ENCODE measurements at regions not wholly inside any gene's neighbourhood (a gene's known extent, or its start where the extent isn't known, plus 50 kb on each side); places are given as distances from the start of the nearest gene placed in this dataset.

DNA sequence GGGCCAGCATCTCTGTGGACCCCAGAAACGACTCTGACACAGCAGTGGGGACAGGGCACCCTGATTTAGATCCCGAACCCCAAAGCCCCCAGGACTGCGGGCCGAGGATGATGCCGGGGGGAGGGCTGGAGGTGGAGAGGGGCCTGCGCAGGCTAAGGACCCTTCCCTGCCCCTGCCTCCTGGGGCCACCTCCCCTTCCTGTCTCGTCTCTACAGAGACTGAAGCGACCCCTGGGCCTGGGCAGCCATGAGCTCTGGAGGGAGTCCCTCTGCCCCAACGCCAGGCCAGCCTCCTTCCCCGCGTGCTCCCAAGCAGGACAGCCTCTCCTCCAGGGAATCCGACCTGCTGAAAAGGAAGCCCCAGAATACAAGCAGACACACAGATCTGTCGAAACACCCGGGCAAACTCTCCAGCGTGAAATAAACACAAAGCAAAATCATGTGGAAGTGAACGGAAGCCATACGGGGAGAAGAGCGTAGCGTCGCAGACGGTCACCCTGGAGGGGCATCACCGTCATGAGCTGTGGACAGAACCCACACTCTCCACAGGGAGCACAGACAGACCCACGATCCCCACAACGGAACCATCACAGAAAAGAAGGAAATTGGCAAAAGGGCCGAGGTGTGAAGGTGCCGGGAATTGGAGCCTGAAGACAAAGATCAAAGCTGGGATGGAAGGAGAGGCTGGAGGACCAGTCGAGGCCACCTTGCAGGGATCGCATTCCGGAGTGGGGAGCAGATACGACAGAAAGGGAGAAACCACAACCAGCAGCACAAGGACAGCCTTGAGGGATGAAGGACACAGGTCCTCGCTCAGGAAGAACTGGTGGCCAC is 51.0 kb upstream of the CTDP1 start:
- no peak for TF ChIP-seq POLR2A (IDR thresholded peaks at IDR 0.05)
- TF ChIP-seq, protein P1, sequence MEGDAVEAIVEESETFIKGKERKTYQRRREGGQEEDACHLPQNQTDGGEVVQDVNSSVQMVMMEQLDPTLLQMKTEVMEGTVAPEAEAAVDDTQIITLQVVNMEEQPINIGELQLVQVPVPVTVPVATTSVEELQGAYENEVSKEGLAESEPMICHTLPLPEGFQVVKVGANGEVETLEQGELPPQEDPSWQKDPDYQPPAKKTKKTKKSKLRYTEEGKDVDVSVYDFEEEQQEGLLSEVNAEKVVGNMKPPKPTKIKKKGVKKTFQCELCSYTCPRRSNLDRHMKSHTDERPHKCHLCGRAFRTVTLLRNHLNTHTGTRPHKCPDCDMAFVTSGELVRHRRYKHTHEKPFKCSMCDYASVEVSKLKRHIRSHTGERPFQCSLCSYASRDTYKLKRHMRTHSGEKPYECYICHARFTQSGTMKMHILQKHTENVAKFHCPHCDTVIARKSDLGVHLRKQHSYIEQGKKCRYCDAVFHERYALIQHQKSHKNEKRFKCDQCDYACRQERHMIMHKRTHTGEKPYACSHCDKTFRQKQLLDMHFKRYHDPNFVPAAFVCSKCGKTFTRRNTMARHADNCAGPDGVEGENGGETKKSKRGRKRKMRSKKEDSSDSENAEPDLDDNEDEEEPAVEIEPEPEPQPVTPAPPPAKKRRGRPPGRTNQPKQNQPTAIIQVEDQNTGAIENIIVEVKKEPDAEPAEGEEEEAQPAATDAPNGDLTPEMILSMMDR (IDR thresholded peaks at IDR 0.05): no peak
- H3K4me3 ChIP-seq (ENCODE audit: low read depth, poor library complexity, severe bottlenecking): no peak overlapping the region
- 85 to 86% methylated on average over 31 of the region's 31 CpGs for WGBS, 2 donors
- intact Hi-C loops (cut with DNase I; ENCODE audit: low total_unique reads): no loop called here
- DNase-seq (ENCODE audit: low spot score in 2 of 2): peak in 1 of 2 donors; percentile 83

DNA sequence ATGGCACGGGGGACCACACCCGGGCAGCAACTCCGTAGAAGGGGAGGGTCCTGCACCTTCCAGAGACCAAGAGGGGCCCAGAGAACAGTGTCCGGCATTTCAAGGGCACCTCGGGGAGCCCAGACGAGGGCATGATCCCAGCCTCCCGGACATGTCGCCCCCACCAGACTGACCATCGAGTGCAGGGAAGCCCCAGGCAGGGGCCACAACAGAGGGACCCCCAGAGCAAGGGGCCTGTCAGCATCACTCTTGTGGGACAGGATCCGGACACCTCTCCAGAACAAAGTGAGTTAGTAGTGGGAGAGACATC is 50.4 kb upstream of the CTDP1 start:
- TF ChIP-seq POLR2A (IDR thresholded peaks at IDR 0.05): no peak
- TF ChIP-seq, protein P1 (IDR thresholded peaks at IDR 0.05): no peak
- intact Hi-C loops (cut with DNase I; ENCODE audit: low total_unique reads): no loop called here
- DNase-seq (ENCODE audit: low spot score in 2 of 2): peak in 1 of 2 donors; percentile 1
- no peak overlapping the region for H3K4me3 ChIP-seq (ENCODE audit: low read depth, poor library complexity, severe bottlenecking)
- WGBS, 2 donors: 83 to 93% methylated on average over 10 of the region's 10 CpGs

DNA sequence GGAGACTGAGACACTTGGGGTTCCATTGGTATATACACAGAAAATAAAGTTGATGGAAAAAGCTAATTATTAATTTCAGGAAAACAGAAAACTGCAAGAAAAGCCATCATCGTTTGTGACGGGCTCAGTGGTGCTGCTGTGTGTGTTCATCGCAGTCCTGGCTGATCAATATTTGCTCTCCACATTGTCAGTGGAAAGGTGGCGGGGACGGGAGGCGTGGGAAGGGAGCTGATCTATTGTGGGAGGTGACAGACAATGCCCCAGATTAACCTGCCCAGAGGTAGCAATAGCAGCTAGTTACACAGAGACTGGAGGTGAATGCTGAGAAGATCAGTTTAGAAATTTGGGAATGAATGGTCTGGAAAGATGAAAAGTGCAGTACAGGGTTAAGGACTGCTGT is 50.0 kb upstream of the CTDP1 start:
- TF ChIP-seq, protein P1 (IDR thresholded peaks at IDR 0.05): no peak
- no peak for TF ChIP-seq POLR2A (IDR thresholded peaks at IDR 0.05)
- 92% methylated on average over 6 of the region's 6 CpGs for WGBS, 2 donors
- intact Hi-C loops (cut with DNase I; ENCODE audit: low total_unique reads): loop anchor here (10.0 kb wide), 1 partner anchor 95 kb away; no protein-coding TSS in a partner anchor
- peak in 1 of 2 donors; percentile 48 for DNase-seq (ENCODE audit: low spot score in 2 of 2)
- H3K4me3 ChIP-seq (ENCODE audit: low read depth, poor library complexity, severe bottlenecking): no peak overlapping the region

Measured in lower leg skin (tissue), 4 donors.